Choroid plexus epithelial cell (primary cell): ENCODE measurements at regions not wholly inside any gene's neighbourhood (a gene's known extent, or its start where the extent isn't known, plus 50 kb on each side); places are given as distances from the start of the nearest gene placed in this dataset.
"Not testable (repeated sequence)": the region's sequence is repeated elsewhere in the genome, so short reads cannot be mapped to it uniquely, and the experiment has no call there.

ENCODE experiments used
- DNase-seq: peaks from one replicate; pipeline ENCODE4 v3.0.0-alpha.2; 2010; ENCODE audit warnings: low read depth
- H3K4me3 ChIP-seq: 2 replicates; pipeline ENCODE4 v1.5.1; 2011; ENCODE audit warnings: low read depth, mild to moderate bottlenecking, control low read depth, low read length, moderate library complexity
- TF ChIP-seq, protein P1 (sequence below): conservative IDR thresholded peaks from 2 replicates; pipeline ENCODE4 v1.5.1; 2011; ENCODE audit warnings: low read depth, mild to moderate bottlenecking, control low read depth, inconsistent platforms, low read length, moderate library complexity

DNA sequence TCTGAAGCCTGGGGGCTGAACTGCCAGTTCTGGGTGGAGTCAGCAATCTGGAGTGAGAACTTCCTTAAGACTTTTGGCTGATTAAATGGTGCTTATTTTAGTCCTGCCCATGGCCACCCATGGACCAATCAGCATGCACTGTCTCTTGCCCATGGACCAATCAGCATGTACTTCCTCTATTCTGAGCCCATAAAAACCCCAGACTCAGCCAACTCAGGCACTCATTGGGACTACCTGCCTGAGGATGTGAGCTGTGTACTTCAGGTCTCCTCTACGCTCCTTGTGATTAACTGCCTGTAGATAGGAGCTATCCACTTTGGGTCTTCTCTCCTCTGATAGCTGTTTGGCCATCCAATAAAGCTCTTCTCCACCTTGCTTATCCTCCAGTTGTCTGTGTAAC is 342.3 kb upstream of the CCDC179 start:
- DNase-seq = no peak
- H3K4me3 ChIP-seq = no peak overlapping the region
- TF ChIP-seq, protein P1, sequence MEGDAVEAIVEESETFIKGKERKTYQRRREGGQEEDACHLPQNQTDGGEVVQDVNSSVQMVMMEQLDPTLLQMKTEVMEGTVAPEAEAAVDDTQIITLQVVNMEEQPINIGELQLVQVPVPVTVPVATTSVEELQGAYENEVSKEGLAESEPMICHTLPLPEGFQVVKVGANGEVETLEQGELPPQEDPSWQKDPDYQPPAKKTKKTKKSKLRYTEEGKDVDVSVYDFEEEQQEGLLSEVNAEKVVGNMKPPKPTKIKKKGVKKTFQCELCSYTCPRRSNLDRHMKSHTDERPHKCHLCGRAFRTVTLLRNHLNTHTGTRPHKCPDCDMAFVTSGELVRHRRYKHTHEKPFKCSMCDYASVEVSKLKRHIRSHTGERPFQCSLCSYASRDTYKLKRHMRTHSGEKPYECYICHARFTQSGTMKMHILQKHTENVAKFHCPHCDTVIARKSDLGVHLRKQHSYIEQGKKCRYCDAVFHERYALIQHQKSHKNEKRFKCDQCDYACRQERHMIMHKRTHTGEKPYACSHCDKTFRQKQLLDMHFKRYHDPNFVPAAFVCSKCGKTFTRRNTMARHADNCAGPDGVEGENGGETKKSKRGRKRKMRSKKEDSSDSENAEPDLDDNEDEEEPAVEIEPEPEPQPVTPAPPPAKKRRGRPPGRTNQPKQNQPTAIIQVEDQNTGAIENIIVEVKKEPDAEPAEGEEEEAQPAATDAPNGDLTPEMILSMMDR = no peak

DNA sequence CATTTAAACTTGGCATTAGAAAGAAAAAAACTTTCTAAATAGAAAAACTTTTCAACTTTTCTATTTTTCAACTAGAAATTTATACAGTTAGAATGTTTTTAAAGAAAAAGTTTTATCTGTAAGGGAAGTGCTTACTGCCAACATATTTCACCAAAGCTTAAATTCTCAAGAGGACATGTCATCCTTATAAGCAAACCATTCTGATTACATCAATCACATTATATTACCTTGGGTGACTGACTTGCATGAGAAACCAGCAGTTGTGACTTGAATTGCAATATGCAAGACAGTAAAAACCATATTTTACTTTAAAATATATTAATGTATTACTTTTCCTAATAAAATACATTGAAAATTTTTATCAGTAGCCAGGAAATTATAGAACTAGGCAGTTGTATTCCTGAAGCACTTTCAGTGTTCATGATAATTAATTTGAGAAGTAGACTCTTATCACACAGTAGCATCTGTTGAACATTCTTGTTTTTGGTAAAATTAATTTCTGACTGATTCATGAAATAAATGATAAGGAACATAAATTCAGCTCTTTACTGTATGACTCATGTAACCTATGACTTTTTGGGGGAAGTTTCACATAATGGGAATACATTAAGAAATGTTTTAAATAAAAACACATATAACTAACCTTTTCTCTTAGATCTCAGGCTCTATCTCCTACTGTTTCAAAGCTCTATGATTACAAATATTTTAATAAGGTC is 345.0 kb upstream of the CCDC179 start:
- no peak overlapping the region for H3K4me3 ChIP-seq
- peak; percentile 52 for DNase-seq
- TF ChIP-seq, protein P1 = no peak

DNA sequence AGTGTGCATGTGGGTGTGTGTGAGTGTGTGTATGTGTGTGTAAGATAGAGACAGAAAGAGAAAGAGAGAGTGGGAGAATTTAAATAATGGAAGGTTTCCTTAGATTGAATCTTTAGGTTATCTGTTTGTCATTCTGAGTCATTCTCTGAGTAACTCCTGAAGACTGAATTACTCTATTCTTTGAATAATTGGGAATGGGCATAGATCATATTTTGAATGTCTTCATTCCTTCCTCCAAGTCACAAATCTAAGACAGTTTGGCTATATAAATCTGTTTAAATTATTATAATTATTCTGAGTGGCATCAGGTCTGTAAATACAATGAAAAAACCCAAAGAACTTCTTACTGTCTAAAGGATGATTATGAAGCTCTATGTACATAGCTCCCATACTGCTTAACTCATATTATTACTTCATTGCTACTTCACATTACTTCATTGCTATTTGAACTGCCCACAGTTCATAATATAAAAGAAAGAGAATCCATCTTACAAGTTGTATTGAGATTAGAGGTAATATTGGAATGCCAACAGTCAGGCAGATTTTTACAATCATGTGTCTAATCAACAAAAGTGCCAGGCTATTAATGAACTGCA is 346.6 kb upstream of the CCDC179 start:
- no peak overlapping the region for H3K4me3 ChIP-seq
- TF ChIP-seq, protein P1 = no peak
- peak; percentile 39 for DNase-seq

DNA sequence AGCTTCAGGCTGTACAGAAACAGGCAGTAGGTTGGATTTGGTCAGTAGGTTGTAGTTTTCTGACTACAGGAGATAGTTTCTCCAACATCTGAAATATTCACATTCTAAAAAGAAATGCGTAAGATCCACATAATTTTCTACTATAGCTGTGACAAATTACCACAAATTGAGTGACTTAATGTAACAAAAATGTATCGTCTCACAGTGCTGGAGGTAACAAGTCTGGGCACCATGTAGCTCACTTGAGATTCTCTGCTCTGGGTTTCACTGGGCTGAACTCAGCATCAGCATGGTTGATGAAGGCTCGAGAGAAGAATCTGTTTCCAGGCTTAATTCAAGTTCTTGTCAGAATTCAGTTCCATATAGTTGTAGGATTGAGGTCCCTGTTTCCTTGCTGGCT is 350.9 kb upstream of the CCDC179 start:
- DNase-seq = no peak
- no peak overlapping the region for H3K4me3 ChIP-seq
- TF ChIP-seq, protein P1 = no peak

DNA sequence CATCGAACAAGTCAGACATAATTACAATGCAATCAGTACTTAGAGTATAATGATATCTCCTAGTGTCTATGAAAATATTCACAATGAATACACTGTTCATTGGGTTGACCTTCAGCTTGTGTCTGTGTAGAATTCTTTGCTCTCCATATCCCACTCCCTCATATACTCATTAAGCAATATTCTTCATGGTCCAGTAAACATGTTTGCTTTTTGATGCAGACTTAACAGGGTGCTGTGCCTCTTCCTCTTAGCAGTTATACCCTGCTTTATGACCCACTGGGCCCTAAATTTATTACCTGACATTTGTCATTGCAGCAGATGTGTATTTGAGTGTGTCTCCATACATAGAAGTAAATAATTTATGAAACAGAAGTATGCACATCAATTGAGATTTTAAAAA is 352.5 kb upstream of the CCDC179 start:
- no peak overlapping the region for H3K4me3 ChIP-seq
- no peak for DNase-seq
- TF ChIP-seq, protein P1 = no peak

DNA sequence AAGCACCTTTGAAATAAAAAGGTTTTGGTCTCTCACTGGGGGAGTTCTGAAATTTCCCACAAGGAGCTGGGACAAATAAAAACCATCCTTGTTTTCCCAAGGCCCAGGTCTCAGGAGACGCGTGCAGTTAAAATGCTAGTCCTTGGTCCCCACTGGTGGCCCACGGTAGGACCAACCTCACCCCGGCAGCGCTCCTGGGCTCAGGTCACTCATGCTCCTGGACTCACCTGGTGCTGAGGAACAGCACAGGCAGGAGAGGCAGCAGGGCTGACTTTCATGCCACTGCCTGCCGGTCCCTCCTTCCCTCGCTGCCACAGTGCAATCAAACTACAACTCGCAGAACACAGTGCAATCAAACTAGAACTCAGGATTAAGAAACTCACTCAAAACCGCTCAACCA is 356.8 kb upstream of the CCDC179 start:
- TF ChIP-seq, protein P1 = no peak
- no peak for DNase-seq
- H3K4me3 ChIP-seq = no peak overlapping the region

DNA sequence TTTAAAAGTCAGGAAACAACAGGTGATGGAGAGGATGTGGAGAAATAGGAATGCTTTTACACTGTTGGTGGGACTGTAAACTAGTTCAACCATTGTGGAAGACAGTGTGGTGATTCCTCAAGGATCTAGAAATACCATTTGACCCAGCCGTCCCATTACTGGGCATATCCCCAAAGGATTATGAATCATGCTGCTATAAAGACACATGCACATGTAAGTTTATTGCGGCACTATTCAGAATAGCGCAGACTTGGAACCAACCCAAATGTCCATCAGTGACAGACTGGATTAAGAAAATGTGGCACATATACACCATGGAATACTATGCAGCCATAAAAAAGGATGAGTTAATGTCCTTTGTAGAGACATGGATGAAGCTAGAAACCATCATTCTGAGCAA is 359.8 kb upstream of the CCDC179 start:
- DNase-seq, H3K4me3 ChIP-seq: not testable (repeated sequence)
